ENCODE measurements at regions not wholly inside any gene's neighbourhood (a gene's known extent, or its start where the extent isn't known, plus 50 kb on each side); places are given as distances from the start of the nearest gene placed in this dataset.

GRCh38 chr5:29061381-29061780 is 2023.0 kb upstream of the CDH9 start:
- Histone ChIP-seq H3K27me3 (replicated peaks; ENCODE audit: control insufficient read depth, insufficient read depth, low read length) (no peaks in the 10 kb centered on the region), H3K4me3 (replicated peaks; ENCODE audit: low read depth, low read length) (no peak overlapping the region), H3K36me3 (ENCODE audit: control insufficient read depth, insufficient read depth, low read length) (no peaks in the 10 kb centered on the region)
- no peak for DNase-seq (ENCODE audit: extremely low read depth, insufficient read length)
- no peak for TF ChIP-seq CTCF (IDR thresholded peaks at IDR 0.05; ENCODE audit: insufficient read depth, low read length, poor library complexity, severe bottlenecking)

GRCh38 chr5:29054694-29055093 is 2016.3 kb upstream of the CDH9 start:
- no peak for DNase-seq (ENCODE audit: extremely low read depth, insufficient read length)
- no peak for TF ChIP-seq CTCF (IDR thresholded peaks at IDR 0.05; ENCODE audit: insufficient read depth, low read length, poor library complexity, severe bottlenecking)
- no peaks in the 10 kb centered on the region for H3K36me3 ChIP-seq (ENCODE audit: control insufficient read depth, insufficient read depth, low read length)
- no peak overlapping the region for H3K4me3 ChIP-seq (replicated peaks; ENCODE audit: low read depth, low read length)
- no peaks in the 10 kb centered on the region for H3K27me3 ChIP-seq (replicated peaks; ENCODE audit: control insufficient read depth, insufficient read depth, low read length)

- no peak overlapping the region for H3K4me3 ChIP-seq (replicated peaks; ENCODE audit: low read depth, low read length)
- no peak for TF ChIP-seq CTCF (IDR thresholded peaks at IDR 0.05; ENCODE audit: insufficient read depth, low read length, poor library complexity, severe bottlenecking)
- no peak for DNase-seq (ENCODE audit: extremely low read depth, insufficient read length)
- H3K36me3 ChIP-seq (ENCODE audit: control insufficient read depth, insufficient read depth, low read length), result no peaks in the 10 kb centered on the region
- no peaks in the 10 kb centered on the region for H3K27me3 ChIP-seq (replicated peaks; ENCODE audit: control insufficient read depth, insufficient read depth, low read length)
Measured at GRCh38 chr5:29054282-29054681, 2015.9 kb upstream of the CDH9 start.

- no peak for DNase-seq (ENCODE audit: extremely low read depth, insufficient read length)
- Histone ChIP-seq H3K4me3 (replicated peaks; ENCODE audit: low read depth, low read length) (no peak overlapping the region), H3K36me3 (ENCODE audit: control insufficient read depth, insufficient read depth, low read length) (no peaks in the 10 kb centered on the region), H3K27me3 (replicated peaks; ENCODE audit: control insufficient read depth, insufficient read depth, low read length) (no peaks in the 10 kb centered on the region)
- TF ChIP-seq CTCF (IDR thresholded peaks at IDR 0.05; ENCODE audit: insufficient read depth, low read length, poor library complexity, severe bottlenecking), result no peak
Measured at GRCh38 chr5:29051509-29051908, 2013.1 kb upstream of the CDH9 start.

DNA sequence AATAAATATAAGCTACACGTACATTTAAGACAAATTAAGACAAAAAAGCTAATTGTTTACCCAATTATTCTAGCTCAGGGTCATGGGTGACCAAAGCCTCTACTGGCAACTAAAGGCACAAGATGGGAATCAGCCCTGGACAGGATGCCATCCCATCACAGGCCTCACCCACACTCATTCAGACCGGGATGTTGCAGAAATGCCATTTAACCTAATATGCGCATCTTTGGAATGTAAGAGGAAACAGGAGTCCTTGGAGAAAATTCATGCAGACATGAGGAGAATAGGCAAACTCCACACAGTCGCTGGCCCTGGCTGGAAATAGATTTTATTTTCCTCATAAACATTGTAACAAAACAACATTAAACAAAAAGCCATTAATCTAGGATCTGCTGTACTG is 2003.8 kb upstream of the CDH9 start:
- Histone ChIP-seq H3K27me3 (replicated peaks; ENCODE audit: control insufficient read depth, insufficient read depth, low read length) (no peaks in the 10 kb centered on the region), H3K36me3 (ENCODE audit: control insufficient read depth, insufficient read depth, low read length) (no peaks in the 10 kb centered on the region), H3K4me3 (replicated peaks; ENCODE audit: low read depth, low read length) (no peak overlapping the region)
- no peak for DNase-seq (ENCODE audit: extremely low read depth, insufficient read length)
- no peak for TF ChIP-seq CTCF (IDR thresholded peaks at IDR 0.05; ENCODE audit: insufficient read depth, low read length, poor library complexity, severe bottlenecking)

DNA sequence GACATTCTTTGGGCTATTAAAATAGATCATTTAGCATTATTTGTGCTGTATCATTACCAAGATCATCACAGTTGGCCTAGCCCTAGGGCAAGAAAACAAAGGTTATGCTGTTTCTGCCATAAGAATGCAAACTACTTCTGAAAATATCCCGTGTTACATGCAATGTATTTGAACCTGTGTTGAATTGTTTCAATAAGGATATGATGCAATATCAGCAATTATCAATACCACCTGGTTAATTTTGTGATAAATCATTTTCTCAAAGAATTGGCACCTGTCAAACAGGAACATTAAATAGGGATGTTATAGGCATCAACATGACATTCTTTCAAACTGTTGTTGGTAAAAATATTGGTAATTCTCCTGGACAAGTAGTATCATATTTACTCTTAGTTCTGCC is 2002.0 kb upstream of the CDH9 start:
- Histone ChIP-seq H3K27me3 (replicated peaks; ENCODE audit: control insufficient read depth, insufficient read depth, low read length) (no peaks in the 10 kb centered on the region), H3K36me3 (ENCODE audit: control insufficient read depth, insufficient read depth, low read length) (no peaks in the 10 kb centered on the region), H3K4me3 (replicated peaks; ENCODE audit: low read depth, low read length) (no peak overlapping the region)
- no peak for TF ChIP-seq CTCF (IDR thresholded peaks at IDR 0.05; ENCODE audit: insufficient read depth, low read length, poor library complexity, severe bottlenecking)
- no peak for DNase-seq (ENCODE audit: extremely low read depth, insufficient read length)

All from GM06990 (cell line).